ENCODE measurements at regions not wholly inside any gene's neighbourhood (a gene's known extent, or its start where the extent isn't known, plus 50 kb on each side); places are given as distances from the start of the nearest gene placed in this dataset.

- TF ChIP-seq CTCF (IDR thresholded peaks at IDR 0.05) (no peak), POLR2A (IDR thresholded peaks at IDR 0.05) (no peak)
These were observed 131.1 kb upstream of the HSF2 start for GRCh38 chr6:122268394-122268793.

All from heart left ventricle (tissue), 13 donors.